ENCODE measurements at regions not wholly inside any gene's neighbourhood (a gene's known extent, or its start where the extent isn't known, plus 50 kb on each side); places are given as distances from the start of the nearest gene placed in this dataset.
"Not testable (repeated sequence)": the region's sequence is repeated elsewhere in the genome, so short reads cannot be mapped to it uniquely, and the experiment has no call there.

- Histone ChIP-seq H3K4me3 (ENCODE audit: low read length) (no peak overlapping the region), H3K27me3 (ENCODE audit: insufficient read depth, low read length) (no peaks in the 10 kb centered on the region), H3K27ac (ENCODE audit: low read length) (no peak overlapping the region), H3K9me3 (ENCODE audit: insufficient read depth, low read depth, low read length) (no peaks in the 10 kb centered on the region), H3K4me1 (ENCODE audit: insufficient read depth, low read length) (no peaks in the 10 kb centered on the region), H3K9ac (ENCODE audit: low read depth, low read length) (no peak overlapping the region), H3K36me3 (ENCODE audit: insufficient read depth, low read depth, low read length) (no peaks in the 10 kb centered on the region)
These were observed 241.4 kb upstream of the DGKB start for GRCh38 chr7:15143936-15144335.

- no peak overlapping the region for H3K27ac ChIP-seq (ENCODE audit: low read length)
- no peaks in the 10 kb centered on the region for H3K4me1 ChIP-seq (ENCODE audit: insufficient read depth, low read length)
- H3K4me3 ChIP-seq (ENCODE audit: low read length): no peak overlapping the region
- no peaks in the 10 kb centered on the region for H3K36me3 ChIP-seq (ENCODE audit: insufficient read depth, low read depth, low read length)
- H3K9ac ChIP-seq (ENCODE audit: low read depth, low read length): no peak overlapping the region
- H3K9me3 ChIP-seq (ENCODE audit: insufficient read depth, low read depth, low read length): no peaks in the 10 kb centered on the region
- H3K27me3 ChIP-seq (ENCODE audit: insufficient read depth, low read length): no peaks in the 10 kb centered on the region
These were observed 240.6 kb upstream of the DGKB start for GRCh38 chr7:15143121-15143520.

GRCh38 chr7:15140431-15140830, 237.9 kb upstream of the DGKB start:
- Histone ChIP-seq H3K4me3 (ENCODE audit: low read length) (no peak overlapping the region), H3K9me3 (ENCODE audit: insufficient read depth, low read depth, low read length) (no peaks in the 10 kb centered on the region), H3K36me3 (ENCODE audit: insufficient read depth, low read depth, low read length) (no peaks in the 10 kb centered on the region), H3K9ac (ENCODE audit: low read depth, low read length) (no peak overlapping the region), H3K4me1 (ENCODE audit: insufficient read depth, low read length) (no peaks in the 10 kb centered on the region), H3K27me3 (ENCODE audit: insufficient read depth, low read length) (no peaks in the 10 kb centered on the region), H3K27ac (ENCODE audit: low read length) (no peak overlapping the region)

- Histone ChIP-seq H3K4me3 (ENCODE audit: low read length) (no peak overlapping the region), H3K27ac (ENCODE audit: low read length) (no peak overlapping the region)
These were observed 229.1 kb upstream of the DGKB start for GRCh38 chr7:15131661-15132060.

GRCh38 chr7:15130666-15131541, 228.4 kb upstream of the DGKB start:
- H3K4me3 ChIP-seq (ENCODE audit: low read length): no peak overlapping the region
- no peaks in the 10 kb centered on the region for H3K4me1 ChIP-seq (ENCODE audit: insufficient read depth, low read length)

More at GRCh38 chr7:15131661-15132060, 229.1 kb upstream of the DGKB start:
- Histone ChIP-seq H3K27me3 (ENCODE audit: insufficient read depth, low read length) (no peaks in the 10 kb centered on the region), H3K9me3 (ENCODE audit: insufficient read depth, low read depth, low read length) (no peaks in the 10 kb centered on the region), H3K36me3 (ENCODE audit: insufficient read depth, low read depth, low read length) (no peaks in the 10 kb centered on the region), H3K9ac (ENCODE audit: low read depth, low read length) (no peak overlapping the region), H3K4me1 (ENCODE audit: insufficient read depth, low read length) (no peaks in the 10 kb centered on the region)

GRCh38 chr7:15128716-15129115, 226.2 kb upstream of the DGKB start:
- Histone ChIP-seq H3K27ac (ENCODE audit: low read length) (no peak overlapping the region), H3K4me1 (ENCODE audit: insufficient read depth, low read length) (no peaks in the 10 kb centered on the region), H3K9me3 (ENCODE audit: insufficient read depth, low read depth, low read length) (no peaks in the 10 kb centered on the region), H3K9ac (ENCODE audit: low read depth, low read length) (no peak overlapping the region), H3K36me3 (ENCODE audit: insufficient read depth, low read depth, low read length) (no peaks in the 10 kb centered on the region), H3K27me3 (ENCODE audit: insufficient read depth, low read length) (no peaks in the 10 kb centered on the region), H3K4me3 (ENCODE audit: low read length) (no peak overlapping the region)

More at GRCh38 chr7:15130666-15131541, 228.4 kb upstream of the DGKB start:
- Histone ChIP-seq H3K36me3 (ENCODE audit: insufficient read depth, low read depth, low read length) (no peaks in the 10 kb centered on the region), H3K9ac (ENCODE audit: low read depth, low read length) (no peak overlapping the region), H3K27ac (ENCODE audit: low read length) (no peak overlapping the region), H3K27me3 (ENCODE audit: insufficient read depth, low read length) (no peaks in the 10 kb centered on the region), H3K9me3 (ENCODE audit: insufficient read depth, low read depth, low read length) (no peaks in the 10 kb centered on the region)

- not testable (repeated sequence) for H3K4me1 ChIP-seq (ENCODE audit: insufficient read depth, low read length); H3K4me3 ChIP-seq (ENCODE audit: low read length); H3K27me3 ChIP-seq (ENCODE audit: insufficient read depth, low read length); H3K9ac ChIP-seq (ENCODE audit: low read depth, low read length); H3K27ac ChIP-seq (ENCODE audit: low read length); H3K9me3 ChIP-seq (ENCODE audit: insufficient read depth, low read depth, low read length); H3K36me3 ChIP-seq (ENCODE audit: insufficient read depth, low read depth, low read length)
These were observed 224.1 kb upstream of the DGKB start for GRCh38 chr7:15126653-15127052.

- no peaks in the 10 kb centered on the region for H3K4me1 ChIP-seq (ENCODE audit: insufficient read depth, low read length)
- no peak overlapping the region for H3K4me3 ChIP-seq (ENCODE audit: low read length)
- H3K27me3 ChIP-seq (ENCODE audit: insufficient read depth, low read length): no peaks in the 10 kb centered on the region
- H3K27ac ChIP-seq (ENCODE audit: low read length): no peak overlapping the region
- H3K9ac ChIP-seq (ENCODE audit: low read depth, low read length): no peak overlapping the region
- no peaks in the 10 kb centered on the region; the same call in 1 of the 2 replicates for H3K9me3 ChIP-seq (ENCODE audit: insufficient read depth, low read depth, low read length)
- H3K36me3 ChIP-seq (ENCODE audit: insufficient read depth, low read depth, low read length): no peaks in the 10 kb centered on the region
These were observed 221.3 kb upstream of the DGKB start for GRCh38 chr7:15123901-15124300.

GRCh38 chr7:15113752-15114151, 211.2 kb upstream of the DGKB start:
- Histone ChIP-seq H3K36me3 (ENCODE audit: insufficient read depth, low read depth, low read length) (no peaks in the 10 kb centered on the region), H3K27me3 (ENCODE audit: insufficient read depth, low read length) (no peaks in the 10 kb centered on the region), H3K4me1 (ENCODE audit: insufficient read depth, low read length) (no peaks in the 10 kb centered on the region; the same call in 1 of the 2 replicates), H3K27ac (ENCODE audit: low read length) (no peak overlapping the region), H3K4me3 (ENCODE audit: low read length) (no peak overlapping the region), H3K9me3 (ENCODE audit: insufficient read depth, low read depth, low read length) (no peaks in the 10 kb centered on the region), H3K9ac (ENCODE audit: low read depth, low read length) (no peak overlapping the region)

GRCh38 chr7:15105711-15106110, 203.2 kb upstream of the DGKB start:
- Histone ChIP-seq H3K36me3 (ENCODE audit: insufficient read depth, low read depth, low read length) (no peaks in the 10 kb centered on the region), H3K27ac (ENCODE audit: low read length) (no peak overlapping the region), H3K4me3 (ENCODE audit: low read length) (no peak overlapping the region)

GRCh38 chr7:15104411-15105092, 202.0 kb upstream of the DGKB start:
- H3K4me1 ChIP-seq (ENCODE audit: insufficient read depth, low read length): no peaks in the 10 kb centered on the region
- H3K4me3 ChIP-seq (ENCODE audit: low read length): no peak overlapping the region
- no peaks in the 10 kb centered on the region for H3K9me3 ChIP-seq (ENCODE audit: insufficient read depth, low read depth, low read length)
- H3K27me3 ChIP-seq (ENCODE audit: insufficient read depth, low read length): no peaks in the 10 kb centered on the region
- no peaks in the 10 kb centered on the region for H3K36me3 ChIP-seq (ENCODE audit: insufficient read depth, low read depth, low read length)
- H3K9ac ChIP-seq (ENCODE audit: low read depth, low read length): no peak overlapping the region
- no peak overlapping the region for H3K27ac ChIP-seq (ENCODE audit: low read length)

More at GRCh38 chr7:15105711-15106110, 203.2 kb upstream of the DGKB start:
- H3K9ac ChIP-seq (ENCODE audit: low read depth, low read length): no peak overlapping the region
- H3K4me1 ChIP-seq (ENCODE audit: insufficient read depth, low read length): no peaks in the 10 kb centered on the region
- H3K9me3 ChIP-seq (ENCODE audit: insufficient read depth, low read depth, low read length): no peaks in the 10 kb centered on the region
- no peaks in the 10 kb centered on the region for H3K27me3 ChIP-seq (ENCODE audit: insufficient read depth, low read length)

GRCh38 chr7:15099074-15099473, 196.5 kb upstream of the DGKB start:
- Histone ChIP-seq H3K4me1 (ENCODE audit: insufficient read depth, low read length) (no peaks in the 10 kb centered on the region), H3K9ac (ENCODE audit: low read depth, low read length) (no peak overlapping the region), H3K27ac (ENCODE audit: low read length) (no peak overlapping the region), H3K9me3 (ENCODE audit: insufficient read depth, low read depth, low read length) (no peaks in the 10 kb centered on the region), H3K4me3 (ENCODE audit: low read length) (no peak overlapping the region), H3K36me3 (ENCODE audit: insufficient read depth, low read depth, low read length) (no peaks in the 10 kb centered on the region), H3K27me3 (ENCODE audit: insufficient read depth, low read length) (no peaks in the 10 kb centered on the region)

Measured in iPS-20b (cell line).